Mesenchymal stem cell (in vitro differentiated cells and primary cell): ENCODE measurements at regions not wholly inside any gene's neighbourhood (a gene's known extent, or its start where the extent isn't known, plus 50 kb on each side); places are given as distances from the start of the nearest gene placed in this dataset.
"Not testable (repeated sequence)": the region's sequence is repeated elsewhere in the genome, so short reads cannot be mapped to it uniquely, and the experiment has no call there.

Experiments
- DNase-seq: peaks from one replicate; pipeline ENCODE4 v3.0.0-alpha.2; 2013
- H2AFZ ChIP-seq: one replicate; pipeline ENCODE4 v1.6.1; 2013; ENCODE audit warnings: low read depth, mild to moderate bottlenecking, control low read depth, inconsistent platforms, low read length, moderate library complexity
- H2AK5ac ChIP-seq: 2 replicates; pipeline ENCODE4 v1.6.1; 2013; ENCODE audit warnings: low read length, moderate library complexity, mild to moderate bottlenecking, inconsistent platforms; ENCODE audit not compliant: severe bottlenecking
- H2BK120ac ChIP-seq: one replicate; pipeline ENCODE4 v1.6.1; 2013; ENCODE audit warnings: low read depth, mild to moderate bottlenecking, inconsistent platforms, low read length, moderate library complexity
- H2BK12ac ChIP-seq, 2 experiments: one replicate each; pipeline ENCODE4 v1.6.1; 2013; ENCODE audit warnings: inconsistent platforms in 2 of 2, low read length in 2 of 2, mild to moderate bottlenecking in 2 of 2, moderate library complexity in 2 of 2, control low read depth in 1 of 2
- H2BK15ac ChIP-seq: one replicate; pipeline ENCODE4 v1.6.1; 2013; ENCODE audit warnings: mild to moderate bottlenecking, low read depth, inconsistent platforms; ENCODE audit not compliant: poor library complexity, severe bottlenecking
- H2BK5ac ChIP-seq: 2 replicates; pipeline ENCODE4 v1.6.1; 2013; ENCODE audit warnings: low read depth, mild to moderate bottlenecking, low read length, control low read depth, inconsistent platforms; ENCODE audit not compliant: poor library complexity, severe bottlenecking
- H3K14ac ChIP-seq, 2 experiments: one replicate each; pipeline ENCODE4 v1.6.1; 2013; ENCODE audit warnings: inconsistent platforms in 2 of 2, low read length in 2 of 2, control low read depth in 1 of 2, mild to moderate bottlenecking in 1 of 2, moderate library complexity in 1 of 2
- H3K18ac ChIP-seq, 2 experiments: one replicate each; pipeline ENCODE4 v1.6.1; 2013; ENCODE audit warnings: inconsistent platforms in 2 of 2, low read length in 2 of 2, control low read depth in 1 of 2, low read depth in 1 of 2, mild to moderate bottlenecking in 1 of 2
- H3K23ac ChIP-seq, 2 experiments: one replicate each; pipeline ENCODE4 v1.6.1; 2013; ENCODE audit warnings: inconsistent platforms in 2 of 2, low read length in 2 of 2, mild to moderate bottlenecking in 2 of 2, moderate library complexity in 2 of 2, control low read depth in 1 of 2
- H3K27ac ChIP-seq: 2 replicates; pipeline ENCODE4 v1.5.1; 2013; ENCODE audit warnings: mild to moderate bottlenecking, moderate library complexity, low read length, control low read depth, inconsistent platforms; ENCODE audit not compliant: poor library complexity, severe bottlenecking
- H3K27me3 ChIP-seq, 2 experiments: 2 replicates each; pipeline versions ENCODE4 v1.6.1 to v1.7.0; 2013; ENCODE audit warnings: low read length in 2 of 2, mild to moderate bottlenecking in 2 of 2, moderate library complexity in 2 of 2, control low read depth in 1 of 2, inconsistent platforms in 1 of 2; ENCODE audit not compliant: control insufficient read depth in 1 of 2, insufficient read depth in 1 of 2
- H3K36me3 ChIP-seq, 2 experiments: 2 replicates each; pipeline versions ENCODE4 v1.6.1 to v1.7.0; 2013; ENCODE audit warnings: low read length in 2 of 2, control low read depth in 1 of 2, inconsistent platforms in 1 of 2, low read depth in 1 of 2, mild to moderate bottlenecking in 1 of 2; ENCODE audit not compliant: insufficient read depth in 2 of 2, control insufficient read depth in 1 of 2
- H3K4ac ChIP-seq, 2 experiments: one replicate each; pipeline ENCODE4 v1.6.1; 2013; ENCODE audit warnings: inconsistent platforms in 2 of 2, low read length in 2 of 2, mild to moderate bottlenecking in 2 of 2, moderate library complexity in 2 of 2, control low read depth in 1 of 2, low read depth in 1 of 2
- H3K4me1 ChIP-seq: 2 replicates; pipeline ENCODE4 v1.6.1; 2013; ENCODE audit warnings: low read depth, low read length, control low read depth; ENCODE audit not compliant: control insufficient read depth, insufficient read depth
- H3K4me2 ChIP-seq: 2 replicates; pipeline ENCODE4 v1.6.1; 2013; ENCODE audit warnings: low read length, mild to moderate bottlenecking, inconsistent platforms; ENCODE audit not compliant: poor library complexity, severe bottlenecking
- H3K4me3 ChIP-seq, 2 experiments: 2 replicates each; pipeline versions ENCODE4 v1.5.1 to v1.7.0; 2013; ENCODE audit warnings: low read length in 2 of 2, mild to moderate bottlenecking in 2 of 2, control low read depth in 1 of 2, low read depth in 1 of 2; ENCODE audit not compliant: insufficient read depth in 1 of 2
- H3K79me1 ChIP-seq: replicated peaks from 2 replicates; pipeline ENCODE4 v1.6.1; 2013; ENCODE audit warnings: mild to moderate bottlenecking, control low read depth, low read length, inconsistent platforms; ENCODE audit not compliant: poor library complexity, severe bottlenecking
- H3K9ac ChIP-seq: 2 replicates; pipeline ENCODE4 v1.7.0; 2013; ENCODE audit warnings: mild to moderate bottlenecking, low read length, moderate library complexity
- H3K9me3 ChIP-seq: 2 replicates; pipeline ENCODE4 v1.7.0; 2013; ENCODE audit warnings: mild to moderate bottlenecking, low read length; ENCODE audit not compliant: control insufficient read depth
- H4K8ac ChIP-seq: one replicate; pipeline ENCODE4 v1.6.1; 2013; ENCODE audit warnings: inconsistent platforms, mild to moderate bottlenecking, low read length, moderate library complexity
- H4K91ac ChIP-seq: one replicate; pipeline ENCODE4 v1.6.1; 2013; ENCODE audit warnings: mild to moderate bottlenecking, low read length, inconsistent platforms
- WGBS: methylation state at CpG from one replicate; pipeline ENCODE4 v1.1.7; 2013; ENCODE audit warnings: mixed read lengths; 5-methylcytosine and 5-hydroxymethylcytosine counted together

- H3K9ac ChIP-seq, H2BK15ac ChIP-seq, H3K4me3 ChIP-seq, H3K79me1 ChIP-seq, H2BK5ac ChIP-seq, H3K14ac ChIP-seq, H2AFZ ChIP-seq, H3K4me2 ChIP-seq, H3K9me3 ChIP-seq, H3K27ac ChIP-seq, H2BK120ac ChIP-seq, H2BK12ac ChIP-seq, H4K8ac ChIP-seq, H2AK5ac ChIP-seq, DNase-seq, H3K18ac ChIP-seq, H3K4me1 ChIP-seq, H4K91ac ChIP-seq, H3K36me3 ChIP-seq, H3K27me3 ChIP-seq, H3K4ac ChIP-seq, H3K23ac ChIP-seq: not testable (repeated sequence)
- WGBS = 88% methylated on average over 1 of the region's 3 CpGs
Observed at GRCh38 chr6:61103660-61104059, 1182.4 kb downstream of the KHDRBS2 start.

GRCh38 chr6:61100072-61100471 is 1186.0 kb downstream of the KHDRBS2 start:
- Histone ChIP-seq H4K8ac (no peak overlapping the region), H2BK5ac (no peak overlapping the region), H2AK5ac (no peak overlapping the region), H3K4me2 (no peak overlapping the region), H2BK15ac (no peak overlapping the region), H3K79me1 (no peaks in the 10 kb centered on the region), H3K36me3 (no peaks in the 10 kb centered on the region), H3K14ac (no peak overlapping the region), H4K91ac (no peak overlapping the region), H2AFZ (no peak overlapping the region), H2BK120ac (no peak overlapping the region), H3K9ac (no peak overlapping the region), H3K9me3 (peaks cover 4% of the 10 kb centered on the region), H3K23ac (no peak overlapping the region), H3K4me3 (no peak overlapping the region), H3K27ac (no peak overlapping the region), H3K18ac (no peak overlapping the region), H3K4ac (no peak overlapping the region), H3K4me1 (no peaks in the 10 kb centered on the region), H2BK12ac (no peak overlapping the region), H3K27me3 (no peaks in the 10 kb centered on the region)
- DNase-seq = no peak

- H2BK12ac ChIP-seq, H3K18ac ChIP-seq, H3K9me3 ChIP-seq, H3K9ac ChIP-seq, H3K23ac ChIP-seq, H2BK5ac ChIP-seq, DNase-seq, H2AK5ac ChIP-seq, H4K91ac ChIP-seq, H3K27ac ChIP-seq, H3K79me1 ChIP-seq, H2BK120ac ChIP-seq, H2BK15ac ChIP-seq, H3K36me3 ChIP-seq, H3K4me1 ChIP-seq, H3K4me3 ChIP-seq, H2AFZ ChIP-seq, H3K4me2 ChIP-seq, H3K27me3 ChIP-seq, H4K8ac ChIP-seq, H3K4ac ChIP-seq, H3K14ac ChIP-seq: not testable (repeated sequence)
- WGBS = 89% methylated on average over 1 of the region's 1 CpG
Observed at GRCh38 chr6:61099561-61099960, 1186.5 kb downstream of the KHDRBS2 start.

GRCh38 chr6:61087986-61088385 is 1198.0 kb downstream of the KHDRBS2 start:
- H3K36me3 ChIP-seq, H3K18ac ChIP-seq, H3K79me1 ChIP-seq, H2BK120ac ChIP-seq, DNase-seq, H3K14ac ChIP-seq, H2BK15ac ChIP-seq, H3K4ac ChIP-seq, H3K4me1 ChIP-seq, H2AFZ ChIP-seq, H3K9me3 ChIP-seq, H2AK5ac ChIP-seq, H3K4me3 ChIP-seq, H2BK12ac ChIP-seq, H3K27me3 ChIP-seq, H4K8ac ChIP-seq, H3K23ac ChIP-seq, H2BK5ac ChIP-seq, H3K27ac ChIP-seq, H4K91ac ChIP-seq, H3K4me2 ChIP-seq, H3K9ac ChIP-seq: not testable (repeated sequence)
- WGBS = 83% methylated on average over 1 of the region's 1 CpG
